AML-193 (cell line): ENCODE measurements at regions not wholly inside any gene's neighbourhood (a gene's known extent, or its start where the extent isn't known, plus 50 kb on each side); places are given as distances from the start of the nearest gene placed in this dataset.

Experiments
- DNase-seq, 2 experiments: peaks; one replicate each; lab custom pipeline; 2025; lab: John Stamatoyannopoulos, UW

DNA sequence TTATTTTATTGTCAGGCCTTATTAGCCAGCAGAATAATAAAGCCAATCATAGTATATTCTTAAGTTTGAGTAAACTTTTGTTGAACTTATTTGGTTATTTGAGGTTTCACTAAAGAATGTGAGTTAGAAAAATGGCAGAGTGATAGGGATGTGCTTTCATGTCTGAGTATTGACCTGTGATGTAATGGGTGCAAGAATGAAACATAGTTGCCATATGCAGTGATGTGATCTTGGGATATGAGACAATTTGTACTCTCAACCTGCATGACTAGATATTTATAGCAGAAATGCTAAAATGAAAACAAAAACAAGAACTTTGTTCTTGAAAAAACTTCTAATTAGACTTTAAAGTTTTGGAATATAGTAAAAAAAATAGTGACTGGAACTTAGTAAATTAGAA, 97.9 kb downstream of the DISP1 start:
- DNase-seq: no peak

DNA sequence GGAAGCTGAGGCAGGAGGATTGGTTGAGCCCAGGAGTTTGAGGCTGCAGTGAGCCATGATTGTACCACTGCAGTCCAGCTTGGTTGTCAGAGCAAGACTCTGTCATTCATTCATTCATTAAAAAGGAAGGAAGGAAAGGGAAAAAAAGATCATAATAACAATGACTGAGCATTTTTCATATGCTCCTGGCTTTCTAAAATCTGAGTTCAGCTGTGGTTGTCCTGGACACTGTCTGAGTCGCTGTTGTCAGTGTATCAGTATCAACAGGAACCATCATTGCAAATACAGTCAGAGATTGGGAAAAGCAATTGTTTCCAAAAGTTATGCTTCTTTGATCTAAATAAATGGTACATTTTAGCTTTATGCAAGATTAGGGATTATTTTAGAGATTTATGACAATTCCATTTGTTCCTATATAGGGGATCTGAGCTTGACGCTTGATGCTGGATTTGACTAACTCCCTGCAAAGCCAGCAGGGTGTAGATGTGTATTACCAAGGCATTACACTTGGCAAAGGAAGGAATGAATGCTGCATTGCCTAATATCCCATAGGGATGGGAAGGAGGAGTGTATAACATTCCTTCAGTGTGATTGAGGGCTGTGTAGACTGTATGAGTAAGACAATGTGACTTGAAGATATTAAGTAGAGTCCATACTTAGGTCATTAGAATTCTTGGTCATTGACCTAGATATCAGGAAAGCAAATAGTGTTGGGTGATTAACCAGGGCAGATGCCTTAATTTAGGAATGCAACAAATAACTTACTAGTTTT, 100.2 kb downstream of the DISP1 start:
- DNase-seq: no peak

DNA sequence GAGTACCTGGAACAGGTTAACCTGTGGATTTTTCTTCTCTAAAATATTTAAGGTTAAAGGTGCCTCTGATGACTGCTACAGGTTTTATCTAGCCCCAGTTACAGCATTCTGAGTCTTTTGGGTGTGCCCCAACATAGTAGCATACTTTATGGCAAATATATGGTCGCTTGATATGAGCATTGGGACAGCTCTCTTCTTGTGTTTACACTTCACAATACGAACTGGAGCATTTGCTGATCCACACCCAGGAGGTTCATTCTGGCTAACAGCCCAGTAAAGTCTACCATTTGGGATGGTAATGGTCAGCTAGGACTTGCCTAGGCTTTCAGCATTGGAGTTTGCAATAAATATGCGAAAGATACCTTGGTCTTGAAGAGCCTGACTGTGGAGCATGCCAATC, 101.3 kb downstream of the DISP1 start:
- DNase-seq: no peak

DNA sequence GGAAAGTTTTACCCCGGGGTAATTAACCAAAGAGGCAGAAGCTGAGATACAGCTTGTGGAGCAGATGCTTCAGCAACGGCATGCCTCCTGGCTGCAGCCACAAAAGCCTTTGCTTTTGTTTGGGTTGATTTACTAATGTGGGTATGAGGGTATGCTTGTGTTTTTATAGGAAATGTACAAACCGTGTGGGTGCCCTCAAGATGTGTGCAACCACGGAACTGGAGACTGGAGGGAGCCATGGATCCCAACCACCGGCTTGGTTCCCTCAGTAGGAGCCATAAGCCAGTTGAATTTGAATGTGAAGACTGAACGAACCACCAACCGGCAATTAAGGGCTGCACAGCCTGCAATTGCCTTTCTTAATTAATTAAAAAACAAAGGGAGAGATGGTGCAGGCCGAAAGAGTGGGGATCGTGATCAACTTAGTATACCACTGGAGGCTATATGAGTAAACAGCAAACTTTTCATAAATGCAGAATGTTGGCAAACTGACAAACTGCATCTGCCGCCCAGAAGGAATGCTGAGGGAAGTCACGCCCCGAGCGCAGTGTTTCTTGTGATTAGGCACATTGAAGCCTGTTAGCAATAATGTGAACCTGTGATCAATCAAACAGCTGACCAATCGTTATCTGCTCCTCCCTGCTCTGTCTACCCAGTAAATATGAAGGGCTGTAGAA, 104.1 kb downstream of the DISP1 start:
- DNase-seq: no peak

DNA sequence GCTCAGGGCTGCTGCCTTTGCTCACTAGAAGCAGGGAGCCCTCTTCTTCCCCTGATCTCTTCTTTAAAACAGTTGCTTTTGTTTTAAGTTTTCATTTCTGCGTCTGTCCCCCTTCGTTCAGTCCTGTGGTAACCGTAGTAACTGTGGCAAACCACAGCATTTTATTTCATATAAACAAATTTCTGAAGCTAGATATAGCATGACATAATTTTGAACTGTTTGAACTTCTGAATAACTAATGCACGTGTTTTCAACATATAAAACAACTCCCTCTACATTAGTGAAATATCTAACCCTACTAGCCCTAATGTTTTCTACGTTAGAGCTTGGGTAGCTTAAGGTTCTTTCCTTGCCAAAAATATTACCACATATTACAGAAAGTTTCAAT, 104.6 kb downstream of the DISP1 start:
- no peak for DNase-seq

DNA sequence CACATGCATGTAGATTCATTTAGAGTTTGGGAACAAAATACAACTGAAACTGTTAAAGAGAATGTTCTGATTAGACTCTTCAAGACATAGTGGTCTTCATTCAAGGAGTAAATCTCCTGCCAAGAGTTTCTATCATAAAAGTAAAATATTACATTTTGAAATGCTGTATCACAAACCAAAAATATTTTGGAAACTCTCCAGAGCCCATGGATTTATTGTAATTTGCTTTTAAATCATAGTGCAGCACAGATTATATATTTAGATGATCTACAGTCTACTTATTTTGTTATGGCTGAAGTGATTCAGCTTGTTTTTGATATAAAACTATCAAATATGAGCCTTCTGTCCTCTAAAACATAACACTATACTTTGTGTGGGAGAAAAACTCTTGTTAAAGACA, 105.3 kb downstream of the DISP1 start:
- no peak for DNase-seq

DNA sequence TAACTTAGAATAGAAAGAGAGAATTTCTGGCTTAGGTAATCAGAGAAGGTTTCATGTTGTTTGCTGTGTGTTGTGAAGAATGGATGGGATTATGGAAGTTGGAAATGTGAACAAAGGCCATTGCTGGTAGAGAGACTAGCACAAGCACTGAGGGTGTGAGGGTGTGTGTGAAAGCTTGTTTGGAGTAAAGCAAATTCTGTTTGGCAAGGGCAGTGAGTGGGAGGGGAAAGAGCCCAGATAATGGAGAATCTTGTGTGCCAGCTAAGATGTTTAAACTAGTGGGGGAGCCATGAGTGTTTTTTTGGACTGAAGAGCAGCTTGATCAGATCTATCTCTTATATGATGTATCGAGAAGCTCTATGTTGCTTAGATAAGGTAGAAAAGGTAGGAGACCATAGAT, 107.1 kb downstream of the DISP1 start:
- DNase-seq: no peak

DNA sequence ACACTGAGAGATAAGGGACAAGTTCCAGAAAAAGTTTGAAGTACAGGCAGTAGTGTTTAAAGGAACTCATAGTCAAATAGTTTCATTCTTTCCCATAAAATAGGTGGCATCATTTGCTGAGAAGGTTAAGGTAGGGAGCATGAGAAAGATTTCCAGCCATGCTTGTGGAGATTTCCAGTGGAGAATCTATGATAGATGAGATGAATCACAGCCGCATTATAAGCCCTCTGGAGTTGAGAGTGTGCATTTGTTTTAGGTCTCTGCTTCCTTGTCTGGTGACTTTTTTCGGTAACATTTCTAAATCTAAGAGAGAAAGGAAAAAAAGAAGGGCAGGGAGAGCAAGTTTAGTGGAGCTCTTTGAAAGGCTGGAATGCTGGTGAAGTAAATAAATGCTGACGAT, 108.7 kb downstream of the DISP1 start:
- DNase-seq: no peak

DNA sequence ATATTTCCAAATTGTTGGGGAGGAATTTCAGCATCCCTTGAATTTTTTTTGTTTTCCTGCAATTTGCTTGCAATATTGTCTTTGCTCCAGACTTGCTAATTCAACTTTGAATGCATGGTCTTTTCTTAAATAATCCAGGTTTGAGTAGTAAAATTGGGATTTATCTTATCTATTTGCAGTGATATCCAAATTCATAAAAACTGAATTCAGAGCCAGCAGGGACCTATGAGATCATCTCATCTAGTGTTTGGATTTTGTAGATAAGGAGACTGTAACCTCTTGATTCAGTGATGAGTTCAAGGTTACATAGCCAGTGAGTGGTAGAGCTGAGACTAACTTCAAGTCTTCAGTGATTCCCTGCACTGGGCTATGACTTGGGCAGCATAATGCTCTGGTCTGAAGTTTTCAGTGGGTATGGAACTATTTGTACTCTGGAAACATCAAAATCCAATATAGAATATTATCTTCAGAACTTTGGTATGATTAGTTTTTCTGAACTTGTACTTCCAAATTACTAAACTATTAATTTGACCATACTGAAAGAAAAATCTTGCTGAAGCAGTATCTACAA, 109.4 kb downstream of the DISP1 start:
- DNase-seq: no peak

DNA sequence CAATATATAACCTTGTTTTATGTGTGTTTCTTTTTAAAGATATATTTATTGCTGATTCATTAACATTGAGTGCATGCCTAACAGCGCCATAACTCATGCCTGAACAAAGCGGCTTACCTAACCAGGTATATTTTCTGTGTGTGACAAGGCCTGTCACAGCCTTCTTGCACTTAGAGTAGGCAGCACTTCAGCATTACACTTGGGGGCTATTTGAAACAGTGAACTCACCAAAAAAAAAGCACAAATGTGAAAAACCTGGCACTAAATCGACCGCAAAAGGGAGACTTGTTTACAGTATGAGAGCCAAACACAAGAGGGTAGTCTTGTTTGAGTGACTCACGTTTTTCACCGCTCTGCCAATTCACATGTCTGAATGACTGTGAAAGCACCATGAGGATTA, 111.7 kb downstream of the DISP1 start:
- DNase-seq: no peak

DNA sequence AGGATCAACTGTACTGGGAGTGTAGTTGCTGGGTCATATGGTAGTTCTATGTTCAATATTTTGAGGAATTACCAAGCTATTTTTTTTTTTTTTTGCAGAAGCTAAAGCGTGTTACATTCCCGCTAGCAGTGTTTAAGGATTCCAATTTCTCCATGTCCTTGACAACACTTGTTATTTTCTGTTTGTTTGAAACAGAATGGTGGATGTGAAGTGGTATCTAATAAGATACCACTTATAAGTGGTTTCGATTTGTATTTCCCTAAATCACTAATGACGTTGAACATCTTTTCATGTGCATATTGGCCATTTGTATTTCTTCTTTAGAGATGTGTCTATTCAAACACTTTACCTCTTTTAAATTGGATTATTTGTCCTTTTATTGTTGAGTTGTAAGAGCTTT, 112.2 kb downstream of the DISP1 start:
- no peak for DNase-seq

DNA sequence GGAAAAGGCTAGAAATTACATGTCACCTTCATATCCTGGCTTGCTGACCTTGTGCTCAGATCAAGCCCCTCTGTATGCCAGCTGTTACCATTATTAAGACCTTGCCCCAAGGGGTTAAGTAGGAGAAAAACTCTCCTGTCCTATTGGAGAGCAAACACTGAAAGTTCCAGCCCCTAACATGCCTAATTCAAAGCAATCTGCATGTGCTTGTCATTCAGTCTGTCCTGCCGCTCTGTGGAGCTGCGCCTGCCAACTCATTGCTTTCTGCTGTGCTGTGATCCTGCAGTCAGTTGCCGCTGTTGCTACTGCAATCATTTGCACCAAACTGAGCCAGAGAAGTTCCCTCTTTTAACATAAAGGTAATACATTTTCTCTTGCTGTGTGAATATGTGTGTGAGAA, 113.4 kb downstream of the DISP1 start:
- DNase-seq: no peak

DNA sequence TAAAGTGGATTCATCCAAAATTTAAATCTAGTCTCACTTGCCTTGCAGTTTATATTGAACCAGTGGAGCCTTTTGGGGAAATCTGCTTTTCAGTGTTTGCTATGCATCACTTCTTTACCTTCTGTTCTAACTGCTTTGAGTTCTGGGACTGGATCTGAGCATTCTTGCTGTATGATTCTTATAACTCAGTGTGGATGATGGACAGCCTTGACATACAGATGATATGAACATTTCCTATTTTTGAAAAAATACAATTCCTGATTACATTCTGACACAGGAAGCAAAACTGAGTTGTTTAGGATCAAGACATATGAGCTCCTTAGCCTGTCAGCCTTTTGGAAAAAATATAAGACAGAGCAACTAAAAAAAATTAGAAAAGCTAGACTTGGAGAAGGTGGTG, 115.2 kb downstream of the DISP1 start:
- no peak for DNase-seq

DNA sequence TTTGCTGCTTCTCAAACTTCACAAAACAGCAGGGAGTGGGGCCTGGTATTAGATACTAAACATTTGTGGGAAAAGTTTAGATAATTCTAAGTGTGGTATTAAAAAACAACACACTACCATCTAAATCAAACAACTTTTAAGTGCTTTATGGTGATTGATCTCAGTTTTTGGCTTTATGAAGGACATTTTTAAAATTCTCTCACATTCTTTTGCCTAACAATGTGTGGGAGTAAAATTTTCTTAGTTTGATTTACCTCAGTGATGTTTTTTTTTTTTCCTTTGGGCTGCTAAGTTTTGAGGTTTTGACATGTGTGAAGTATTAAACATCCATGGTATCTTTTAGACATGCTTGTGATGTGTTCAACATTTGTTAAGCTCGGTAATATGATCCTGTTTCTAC, 116.2 kb downstream of the DISP1 start:
- no peak for DNase-seq

DNA sequence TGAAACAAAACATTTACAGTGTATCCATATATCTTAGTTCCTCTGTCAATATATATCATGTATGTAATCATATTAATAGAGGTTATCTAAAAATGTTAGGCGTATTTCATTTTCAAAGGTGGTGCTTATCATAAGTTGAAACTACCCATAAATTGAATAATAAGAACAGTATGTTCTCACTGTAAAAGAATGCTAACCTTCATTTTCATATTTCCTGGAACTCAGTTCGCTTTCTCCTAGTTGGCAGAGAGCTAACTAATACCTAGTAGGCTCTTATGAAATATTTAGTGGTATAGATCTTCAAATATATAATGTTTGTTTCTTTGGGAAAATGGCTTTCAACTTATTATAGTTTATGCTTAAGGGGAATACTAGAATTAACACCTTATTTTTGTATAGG, 118.4 kb downstream of the DISP1 start:
- DNase-seq: no peak

DNA sequence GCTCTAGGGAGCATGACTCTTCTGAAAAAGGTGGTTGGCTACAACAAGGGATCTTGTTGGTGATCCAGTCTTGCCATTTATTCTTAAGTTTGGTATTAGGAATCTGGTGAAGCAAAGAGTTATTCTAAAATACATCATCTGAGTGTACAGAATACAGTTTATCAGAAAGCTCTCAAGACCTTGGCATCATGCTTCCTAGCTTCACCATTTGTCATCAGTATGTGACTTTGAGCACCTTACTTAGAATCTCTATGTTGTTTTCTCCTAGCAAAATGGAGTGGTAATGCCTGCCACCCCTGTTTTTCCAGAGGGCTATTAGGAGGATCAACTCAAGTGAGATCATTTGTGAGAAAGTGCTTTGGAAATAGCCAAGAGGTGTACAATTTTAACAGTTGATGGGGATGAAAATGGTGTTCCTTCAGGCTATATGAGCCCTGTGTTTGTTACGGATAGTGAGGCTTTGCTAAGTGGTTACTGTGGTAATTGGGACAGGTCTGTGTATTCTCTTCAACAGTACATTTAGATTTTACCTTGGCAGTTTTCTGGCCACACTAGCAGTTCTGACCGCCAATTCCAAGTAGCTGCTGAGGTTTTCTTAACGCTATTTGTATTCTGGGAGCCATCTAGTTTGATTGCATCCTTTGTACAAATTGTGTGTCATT, 120.5 kb downstream of the DISP1 start:
- no peak for DNase-seq

DNA sequence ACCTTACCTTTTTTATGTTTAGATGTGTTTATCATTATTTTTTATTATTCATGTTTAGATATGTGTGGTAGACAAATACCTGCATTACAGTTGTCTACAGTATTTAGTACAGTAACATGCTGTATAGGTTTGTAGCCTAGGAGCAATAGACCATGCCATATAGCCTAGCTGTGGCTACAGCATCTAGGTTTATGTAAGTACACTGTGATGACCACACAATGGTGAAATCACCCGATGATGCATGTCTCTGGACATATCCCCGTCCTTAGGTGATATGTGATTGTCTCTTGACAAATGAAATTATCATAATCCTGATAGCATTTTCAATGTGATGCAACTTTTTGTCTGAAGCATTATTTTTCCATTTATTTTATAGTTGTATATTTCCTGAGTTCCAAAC, 121.2 kb downstream of the DISP1 start:
- DNase-seq: no peak

DNA sequence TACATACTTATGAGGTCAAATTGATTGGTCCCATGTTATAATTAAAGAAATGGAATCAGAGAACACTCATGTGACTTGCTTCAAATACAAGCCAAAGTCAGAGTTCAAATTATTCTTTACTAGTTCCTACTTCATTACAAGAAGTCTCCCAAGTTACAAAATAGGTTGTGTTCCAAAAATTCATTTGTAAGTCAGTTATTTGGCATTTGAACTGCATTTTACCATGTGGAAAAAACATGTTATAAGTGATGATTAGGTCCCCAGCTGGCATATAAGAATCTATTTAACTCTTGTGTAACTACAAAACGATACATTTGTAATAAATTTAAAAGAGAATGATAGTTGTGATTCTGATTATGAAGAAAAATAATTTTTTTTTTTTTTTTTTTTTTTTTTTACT, 124.1 kb downstream of the DISP1 start:
- DNase-seq: no peak

DNA sequence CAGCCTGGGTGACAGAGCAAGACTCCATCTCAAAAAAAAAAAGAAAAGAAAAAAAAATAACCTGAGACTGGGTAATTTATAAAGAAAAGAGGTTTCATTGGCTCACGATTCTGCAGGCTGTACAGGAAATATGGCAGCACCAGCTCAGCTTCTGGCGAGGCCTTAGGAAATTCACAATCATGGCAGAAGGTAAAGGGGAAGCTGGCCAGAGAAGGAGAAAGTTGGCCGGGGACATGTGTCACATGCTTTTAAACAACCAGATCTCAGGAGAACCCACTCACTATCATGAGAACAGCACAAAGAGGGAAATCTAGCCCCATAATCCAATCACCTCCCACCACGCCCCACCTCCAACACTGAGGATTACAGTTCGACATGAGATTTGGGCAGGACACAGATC, 125.3 kb downstream of the DISP1 start:
- DNase-seq: no peak

DNA sequence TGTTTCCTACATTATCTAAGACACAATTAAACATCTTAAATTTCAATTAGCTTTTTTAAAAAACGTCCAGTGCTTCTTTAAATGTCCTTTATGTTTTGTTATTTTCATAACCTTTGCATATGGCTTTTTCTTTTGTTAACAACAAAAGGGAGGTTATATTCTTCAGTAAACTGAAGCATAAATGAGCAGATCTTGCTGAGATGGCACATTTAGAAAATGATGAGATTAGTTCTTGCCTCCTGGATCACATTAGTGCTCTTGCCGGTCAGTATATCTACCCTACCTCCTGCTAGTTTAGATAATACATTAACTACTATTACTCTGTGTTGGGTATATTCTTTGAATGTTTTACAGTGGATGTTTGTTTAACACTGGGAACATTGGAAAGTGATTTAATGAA, 126.1 kb downstream of the DISP1 start:
- no peak for DNase-seq

DNA sequence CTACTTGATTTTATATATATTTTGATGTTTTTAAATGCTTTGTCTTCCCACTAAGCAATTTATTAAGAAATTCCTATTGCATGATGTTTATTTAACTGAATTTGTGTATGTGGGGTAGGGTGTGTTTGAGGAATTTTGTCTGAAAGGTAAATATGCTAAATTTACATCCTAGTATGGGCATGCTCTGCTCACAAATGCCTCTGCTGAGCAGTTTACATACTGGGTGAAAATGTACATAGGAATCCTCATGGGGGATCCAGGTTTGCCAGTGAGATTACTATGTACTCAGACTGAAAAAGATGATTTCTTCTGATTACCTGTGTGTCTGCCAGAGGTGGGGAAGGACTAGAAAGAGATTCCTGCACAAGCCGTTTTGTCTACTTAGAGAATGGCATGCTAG, 126.6 kb downstream of the DISP1 start:
- no peak for DNase-seq

DNA sequence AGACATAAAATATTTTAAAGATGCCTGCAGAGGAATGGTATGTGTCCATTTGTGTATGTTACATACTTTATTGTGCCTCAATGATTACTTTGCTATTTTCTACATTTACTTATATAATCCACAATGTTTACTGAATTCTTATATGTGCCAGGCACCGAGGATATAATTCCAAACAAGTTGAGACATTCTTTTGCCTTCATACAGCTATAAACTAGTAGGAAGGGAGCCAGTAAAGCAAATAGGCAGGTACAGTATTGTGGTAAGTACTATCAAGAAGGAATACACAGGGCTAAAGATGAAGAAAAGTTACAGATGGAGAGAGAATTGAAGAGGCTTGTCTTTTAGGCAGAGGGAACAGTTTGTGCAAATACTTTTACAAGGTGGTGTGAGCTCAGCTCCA, 131.6 kb downstream of the DISP1 start:
- no peak for DNase-seq

DNA sequence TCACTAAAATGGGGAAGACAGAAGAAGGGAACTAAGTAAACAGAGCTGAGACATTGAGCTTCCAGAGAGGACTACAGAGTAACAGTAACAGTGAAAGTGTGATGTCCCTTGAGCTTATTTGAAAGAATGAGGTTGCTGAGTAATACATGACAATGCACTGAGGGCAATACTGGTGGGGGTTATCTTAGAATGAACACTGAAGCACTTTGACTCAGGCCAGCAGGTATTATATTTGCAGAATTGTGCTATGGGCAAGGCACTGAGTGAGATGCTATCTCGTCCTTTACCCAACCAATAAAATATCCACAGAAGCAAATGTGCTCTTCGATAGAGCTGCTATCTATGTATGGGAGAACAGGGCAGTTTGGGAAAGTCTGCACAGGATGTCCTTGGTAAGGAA, 133.2 kb downstream of the DISP1 start:
- DNase-seq: no peak
